GM12878 (cell line): ENCODE measurements at regions not wholly inside any gene's neighbourhood (a gene's known extent, or its start where the extent isn't known, plus 50 kb on each side); places are given as distances from the start of the nearest gene placed in this dataset.

Experiments used
- ATAC-seq: fragments of 200-7000 bp; cut with Tn5 transposase; 3 replicates; pipeline ENCODE4 v1.9.1; 2020; ENCODE audit warnings: mild to moderate bottlenecking, moderate library complexity
- BruUV-seq: library from RNA; stranded (reverse); fragments of 400-500 nt; replicated peaks from 2 replicates; lab custom pipeline; 2021; lab: Mats Ljungman, UMichigan
- CTCF ChIA-PET: fragments of 300-600 bp; sonication (Branson Sonifier 250); formaldehyde crosslinking; extraction: SDS; loops from one replicate; lab custom pipeline; 2021; ENCODE audit warnings: inconsistent platforms; lab: Yijun Ruan, JAX
- POLR2A ChIA-PET: fragments of 350-600 bp; formaldehyde crosslinking; extraction: SDS; loops from one replicate; lab custom pipeline; 2021; ENCODE audit warnings: inconsistent platforms; lab: Charles Lee
- RAD21 ChIA-PET: fragments of 300-600 bp; sonication (Branson Sonifier 250); formaldehyde crosslinking; loops from one replicate; lab custom pipeline; 2023; ENCODE audit warnings: antibody characterized with exemption; ENCODE audit not compliant: unreplicated experiment; lab: Charles Lee
- SMC1A ChIA-PET: fragments of 300-600 bp; sonication (Branson Sonifier 250); formaldehyde crosslinking; loops from one replicate; lab custom pipeline; 2023; ENCODE audit not compliant: unreplicated experiment, uncharacterized antibody; lab: Charles Lee
- DNase-seq: peaks from one replicate; pipeline ENCODE4 v3.0.0-alpha.2; 2011; ENCODE audit warnings: low read depth, low spot score
- FAIRE-seq: peaks from 3 replicates; lab custom pipeline; 2011; peaks lifted over from hg19 to GRCh38; lab: Jason Lieb, UNC
- H2AFZ ChIP-seq: 2 replicates; pipeline ENCODE4 v1.6.0; 2011; ENCODE audit warnings: low read depth, low read length, control low read depth; ENCODE audit not compliant: control insufficient read depth
- H3K27ac ChIP-seq: 2 replicates; pipeline ENCODE4 v1.5.1; 2011; ENCODE audit warnings: control low read depth; ENCODE audit not compliant: control insufficient read depth, insufficient read depth
- H3K27me3 ChIP-seq, 2 experiments: replicated peaks in 1 of 2; 2 replicates each; pipeline versions ENCODE4 v1.6.0 to v1.6.1; 2011; ENCODE audit warnings: low read length in 1 of 2; ENCODE audit not compliant: control insufficient read depth in 2 of 2, insufficient read depth in 2 of 2
- H3K36me3 ChIP-seq, 2 experiments: 2 replicates each; pipeline ENCODE4 v1.5.1; 2011; ENCODE audit warnings: low read length in 1 of 2; ENCODE audit not compliant: control insufficient read depth in 2 of 2, insufficient read depth in 2 of 2
- H3K4me1 ChIP-seq: 2 replicates; pipeline ENCODE4 v1.6.1; 2011; ENCODE audit warnings: mild to moderate bottlenecking, low read length, moderate library complexity, mixed read lengths; ENCODE audit not compliant: control insufficient read depth, insufficient read depth
- H3K4me2 ChIP-seq: 2 replicates; pipeline ENCODE4 v1.6.0; 2011; ENCODE audit warnings: control low read depth; ENCODE audit not compliant: control insufficient read depth, insufficient read depth
- H3K4me3 ChIP-seq: fragments of 200-600 bp; sonication (generic); 2 replicates; pipeline ENCODE4 v1.5.1; 2016
- H3K79me2 ChIP-seq: 2 replicates; pipeline ENCODE4 v1.6.0; 2011; ENCODE audit warnings: low read length; ENCODE audit not compliant: control insufficient read depth, insufficient read depth
- H3K9ac ChIP-seq: 2 replicates; pipeline ENCODE4 v1.8.0; 2011; ENCODE audit warnings: low read length, control low read depth, mixed read lengths; ENCODE audit not compliant: control insufficient read depth, insufficient read depth
- H3K9me3 ChIP-seq: replicated peaks from 3 replicates; pipeline ENCODE4 v1.5.1; 2011; ENCODE audit warnings: mild to moderate bottlenecking, low read length; ENCODE audit not compliant: control insufficient read depth, insufficient read depth
- H4K20me1 ChIP-seq: 2 replicates; pipeline ENCODE4 v1.6.0; 2011; ENCODE audit not compliant: control insufficient read depth, insufficient read depth
- BHLHE40 ChIP-seq, 2 experiments: fragments of 450-650 bp in 1 of 2; IDR thresholded peaks; 2 replicates each; pipeline ENCODE4 v1.6.1; 2011 to 2017; ENCODE audit warnings: low read depth in 2 of 2, borderline replicate concordance in 1 of 2, improper control_type of control experiment in 1 of 2, low read length in 1 of 2, mild to moderate bottlenecking in 1 of 2
- ESRRA ChIP-seq: IDR thresholded peaks from 2 replicates; pipeline ENCODE4 v1.6.1; 2012; ENCODE audit warnings: mild to moderate bottlenecking, low read length, improper control_type of control experiment
- NFIC ChIP-seq: IDR thresholded peaks from 2 replicates; pipeline ENCODE4 v1.6.1; 2012; ENCODE audit warnings: low read depth, mild to moderate bottlenecking, inconsistent platforms, low read length, moderate library complexity
- NR2C2 ChIP-seq: IDR thresholded peaks from 2 replicates; pipeline ENCODE4 v1.6.1; 2011; ENCODE audit warnings: borderline replicate concordance, low read depth; ENCODE audit not compliant: control insufficient read depth, insufficient read length
- WGBS: methylation state at CpG from one replicate; pipeline ENCODE4 v1.1.6; 2016; ENCODE audit warnings: low lambda C conversion rate; ENCODE audit not compliant: insufficient replicate concordance, insufficient coverage; ENCODE audit errors: missing lambda C conversion rate; 5-methylcytosine and 5-hydroxymethylcytosine counted together
- in situ Hi-C: fragments of 300-500 bp; cut with MboI; formaldehyde crosslinking; loops from 9 replicates; pipeline ENCODE4 v1.14.3; 2018; ENCODE audit warnings: mixed read lengths
- intact Hi-C: fragments of 100-400 bp; cut with micrococcal nuclease; formaldehyde crosslinking; loops from one replicate; pipeline ENCODE4 v1.14.2; 2022; ENCODE audit not compliant: unreplicated experiment

DNA sequence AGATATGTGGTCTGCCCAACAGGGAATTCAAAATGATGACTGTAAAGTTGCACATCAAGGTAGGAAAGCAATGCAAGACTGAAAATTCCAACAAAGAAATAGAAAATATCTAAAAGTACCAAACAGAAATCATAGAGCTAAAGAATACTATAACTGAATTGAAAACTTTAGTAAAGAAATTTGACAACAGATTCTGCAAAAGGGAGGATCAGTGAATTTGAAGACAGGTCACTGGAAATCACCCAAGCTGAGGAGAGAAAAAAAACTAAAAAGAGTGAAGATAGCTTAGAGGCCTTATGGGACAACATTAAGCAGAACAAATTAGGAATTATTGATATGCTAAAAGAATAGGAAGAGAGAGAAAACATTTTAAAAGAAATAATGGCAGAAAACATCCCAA lies 240.6 kb downstream of the SNX13 start:
- ChIA-PET SMC1A (no interaction called here), CTCF (no interaction called here), RAD21 (no interaction called here), POLR2A (interaction anchor here (0.6 kb wide), 1 partner anchor 65 kb away, joined by 5 read pairs; no protein-coding TSS in a partner anchor)
- H3K9me3 ChIP-seq: no peaks in the 10 kb centered on the region; the same call in 2 of the 3 replicates
- no peaks in the 10 kb centered on the region for H3K36me3 ChIP-seq
- no peak overlapping the region for H2AFZ ChIP-seq
- H3K27me3 ChIP-seq: no peaks in the 10 kb centered on the region
- no peak for TF ChIP-seq NR2C2
- no peak for TF ChIP-seq NFIC
- TF ChIP-seq ESRRA: no peak
- no peak overlapping the region for H3K4me3 ChIP-seq
- H3K79me2 ChIP-seq: no peaks in the 10 kb centered on the region
- intact Hi-C loops: no loop called here
- no peak overlapping the region for H3K9ac ChIP-seq
- BruUV-seq: no TSS peak
- no peak overlapping the region for H3K27ac ChIP-seq
- in situ Hi-C loops: loop anchor here (25.0 kb wide), 2 partner anchors 638 to 1963 kb away; no protein-coding TSS in a partner anchor
- H4K20me1 ChIP-seq: no peaks in the 10 kb centered on the region
- H3K4me2 ChIP-seq: no peak overlapping the region
- FAIRE-seq: no peak
- H3K4me1 ChIP-seq: no peaks in the 10 kb centered on the region
- DNase-seq: no peak
- no peak for ATAC-seq

GRCh38 chr7:17700138-17700537 lies 240.2 kb downstream of the SNX13 start:
- CTCF ChIA-PET: no interaction called here
- BruUV-seq: no TSS peak
- DNase-seq (no peak), FAIRE-seq (no peak), ATAC-seq (no peak)
- Histone ChIP-seq H2AFZ (no peak overlapping the region), H3K9ac (no peak overlapping the region), H3K4me1 (no peaks in the 10 kb centered on the region), H3K79me2 (no peaks in the 10 kb centered on the region), H3K4me3 (no peak overlapping the region), H3K4me2 (no peak overlapping the region), H3K36me3 (no peaks in the 10 kb centered on the region), H3K9me3 (no peaks in the 10 kb centered on the region; the same call in 2 of the 3 replicates), H3K27me3 (no peaks in the 10 kb centered on the region), H3K27ac (no peak overlapping the region), H4K20me1 (no peaks in the 10 kb centered on the region)
- WGBS: 38% methylated on average over 3 of the region's 3 CpGs
- intact Hi-C loops (no loop called here), in situ Hi-C loops (no loop called here)
- TF ChIP-seq BHLHE40 (IDR thresholded peaks at IDR 0.05; ENCODE audit: borderline replicate concordance in 1 of 2, low read depth in 2 of 2, low read length in 1 of 2): no peak
- POLR2A ChIA-PET: interaction anchor here (0.6 kb wide), 1 partner anchor 64 kb away, joined by 5 read pairs; no protein-coding TSS in a partner anchor
- SMC1A ChIA-PET: no interaction called here
- RAD21 ChIA-PET: no interaction called here
